ENCODE measurements at regions not wholly inside any gene's neighbourhood (a gene's known extent, or its start where the extent isn't known, plus 50 kb on each side); places are given as distances from the start of the nearest gene placed in this dataset.

GRCh38 chr4:132493476-132493875 is 655.6 kb upstream of the PCDH10 start:
- H3K9me3 ChIP-seq (ENCODE audit: control insufficient read depth in 1 of 2, insufficient read depth in 1 of 2, low read depth in 1 of 2, low read length in 2 of 2), result no peaks in the 10 kb centered on the region; a peak in 1 of 4 replicates
- ChIA-PET POLR2A (no interaction called here), RAD21 (ENCODE audit: low non-redundant PET in 1 of 2, low total read pairs in 2 of 2, uncharacterized antibody in 2 of 2, unreplicated experiment in 2 of 2) (no interaction called here), CTCF (interaction anchor here (1.2 kb wide), 1 partner anchor 160 kb away, joined by 3 read pairs; no protein-coding TSS in a partner anchor)
- no peak overlapping the region for H3K27ac ChIP-seq (ENCODE audit: low read depth, low read length)
- H3K36me3 ChIP-seq (ENCODE audit: control insufficient read depth in 1 of 2, insufficient read depth in 2 of 2, low read length in 2 of 2), result no peaks in the 10 kb centered on the region
- H2AFZ ChIP-seq (ENCODE audit: low read depth, low read length, poor library complexity, severe bottlenecking), result peak overlapping the region; percentile 30
- no peaks in the 10 kb centered on the region for H4K20me1 ChIP-seq (ENCODE audit: insufficient read depth)
- no peaks in the 10 kb centered on the region for H3K4me1 ChIP-seq (ENCODE audit: control insufficient read depth in 1 of 2, insufficient read depth in 2 of 2, low read length in 2 of 2)
- no TSS peak for BruUV-seq (replicated peaks)
- H3K4me3 ChIP-seq (replicated peaks in 1 of 2; ENCODE audit: low read depth in 1 of 2, low read length in 2 of 2), result no peak overlapping the region
- no peaks in the 10 kb centered on the region for H3K27me3 ChIP-seq (ENCODE audit: insufficient read depth, low read length)
- H3K9ac ChIP-seq (ENCODE audit: low read length), result no peak overlapping the region
- ATAC-seq (no peak), DNase-seq (ENCODE audit: low read depth, low spot score) (no peak)
- TF ChIP-seq CBX3 (IDR thresholded peaks at IDR 0.05; ENCODE audit: low read depth) (no peak), ZFX (IDR thresholded peaks at IDR 0.05) (no peak), YY1 (IDR thresholded peaks at IDR 0.05; ENCODE audit: extremely low read depth, insufficient replicate concordance, low read depth, low read length) (no peak), ZBTB33 (IDR thresholded peaks at IDR 0.05; ENCODE audit: extremely low read depth, insufficient replicate concordance, low read length) (no peak), FOSL1 (IDR thresholded peaks at IDR 0.05; ENCODE audit: low read depth) (no peak), RAD21 (IDR thresholded peaks at IDR 0.05; ENCODE audit: low read depth) (no peak), JUND (IDR thresholded peaks at IDR 0.05) (no peak), SP1 (IDR thresholded peaks at IDR 0.05; ENCODE audit: low read depth) (no peak), EZH2phosphoT487 (IDR thresholded peaks at IDR 0.05; ENCODE audit: borderline replicate concordance) (no peak), EGR1 (IDR thresholded peaks at IDR 0.05; ENCODE audit: low read depth) (no peak), CEBPB (IDR thresholded peaks at IDR 0.05; ENCODE audit: low read depth) (no peak), TCF7L2 (IDR thresholded peaks at IDR 0.05; ENCODE audit: borderline replicate concordance, extremely low read depth, insufficient read depth, insufficient read length) (no peak), ELF1 (IDR thresholded peaks at IDR 0.05; ENCODE audit: borderline replicate concordance, low read depth) (no peak), CTCF (IDR thresholded peaks at IDR 0.05 in 2 of 3, conservative IDR thresholded peaks at IDR 0.05 in 1 of 3; ENCODE audit: borderline replicate concordance in 1 of 3, insufficient read depth in 1 of 3, low read depth in 2 of 3, low read length in 2 of 3) (no peak; a peak in 1 of 6 replicates), ATF3 (IDR thresholded peaks at IDR 0.05) (no peak), REST (IDR thresholded peaks at IDR 0.05; ENCODE audit: low read depth) (no peak), POLR2A (IDR thresholded peaks at IDR 0.05; ENCODE audit: borderline replicate concordance, extremely low read depth, insufficient read depth, insufficient read length) (no peak)
- no peaks in the 10 kb centered on the region for H3K9me2 ChIP-seq (ENCODE audit: insufficient read depth)
- intact Hi-C loops (cut with micrococcal nuclease), result no loop called here
- H3K79me2 ChIP-seq (ENCODE audit: insufficient read depth, low read length), result no peaks in the 10 kb centered on the region
- H3K4me2 ChIP-seq (ENCODE audit: low read length), result no peak overlapping the region
